Activated CD4-positive, alpha-beta T cell treated with anti-CD3 and anti-CD28 coated beads, Interleukin-2, amount 10 ng/mL, durations not matched to agents 24 days and 14 days (primary cell): ENCODE measurements at regions not wholly inside any gene's neighbourhood (a gene's known extent, or its start where the extent isn't known, plus 50 kb on each side); places are given as distances from the start of the nearest gene placed in this dataset.
"Not testable (repeated sequence)": the region's sequence is repeated elsewhere in the genome, so short reads cannot be mapped to it uniquely, and the experiment has no call there.

Experiments used
- DNase-seq: peaks from one replicate; pipeline ENCODE4 v3.0.0; 2022
- H3K27ac Mint-ChIP-seq: one replicate; pipeline ENCODE4 v1.8.0; 2022; ENCODE audit warnings: mild to moderate bottlenecking, mixed read lengths
- H3K27me3 Mint-ChIP-seq: one replicate; pipeline ENCODE4 v1.8.0; 2022; ENCODE audit warnings: mixed read lengths
- H3K36me3 Mint-ChIP-seq: one replicate; pipeline ENCODE4 v1.8.0; 2022; ENCODE audit warnings: low read depth, mild to moderate bottlenecking, mixed read lengths
- H3K4me1 Mint-ChIP-seq: one replicate; pipeline ENCODE4 v1.8.0; 2021; ENCODE audit warnings: mixed read lengths
- H3K4me3 Mint-ChIP-seq: one replicate; pipeline ENCODE4 v1.8.0; 2022; ENCODE audit warnings: mild to moderate bottlenecking, moderate library complexity, mixed read lengths
- H3K9me3 Mint-ChIP-seq: one replicate; pipeline ENCODE4 v1.8.0; 2021; ENCODE audit warnings: mixed read lengths
- intact Hi-C: fragments of 100-400 bp; cut with micrococcal nuclease; formaldehyde crosslinking; loops from one replicate; pipeline ENCODE4 v1.15.1; 2023

DNA sequence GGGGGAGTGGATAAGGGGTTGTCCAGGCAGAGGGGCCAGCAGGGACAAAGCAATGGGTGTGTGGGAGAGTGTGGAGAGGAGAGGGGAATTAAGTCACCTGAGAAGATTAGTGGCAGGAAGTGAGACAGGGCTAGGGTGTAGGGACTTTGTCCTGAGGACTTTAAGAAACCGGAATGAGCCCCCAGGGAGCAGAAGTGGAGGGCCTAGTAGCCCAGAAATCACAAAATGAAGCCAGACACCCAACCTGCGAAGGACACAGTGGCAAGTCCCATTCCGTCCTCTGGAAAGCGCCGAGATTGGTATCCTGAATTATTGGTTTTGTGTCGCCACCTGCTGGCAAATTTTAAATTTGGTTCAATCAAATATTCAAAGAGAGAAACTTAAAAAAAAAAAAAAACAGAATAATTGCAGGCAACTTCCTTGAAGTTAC, 78.0 kb upstream of the SLC25A36 start:
- Mint-ChIP-seq H3K4me1 (no peaks in the 10 kb centered on the region), H3K27ac (no peak overlapping the region), H3K9me3 (no peaks in the 10 kb centered on the region), H3K4me3 (no peak overlapping the region), H3K36me3 (no peaks in the 10 kb centered on the region), H3K27me3 (peaks cover 4% of the 10 kb centered on the region)
- peak; percentile 85 for DNase-seq
- intact Hi-C loops, result loop anchor here (1.0 to 5.0 kb wide), 2 partner anchors 736 to 1436 kb away; no protein-coding TSS in a partner anchor

DNA sequence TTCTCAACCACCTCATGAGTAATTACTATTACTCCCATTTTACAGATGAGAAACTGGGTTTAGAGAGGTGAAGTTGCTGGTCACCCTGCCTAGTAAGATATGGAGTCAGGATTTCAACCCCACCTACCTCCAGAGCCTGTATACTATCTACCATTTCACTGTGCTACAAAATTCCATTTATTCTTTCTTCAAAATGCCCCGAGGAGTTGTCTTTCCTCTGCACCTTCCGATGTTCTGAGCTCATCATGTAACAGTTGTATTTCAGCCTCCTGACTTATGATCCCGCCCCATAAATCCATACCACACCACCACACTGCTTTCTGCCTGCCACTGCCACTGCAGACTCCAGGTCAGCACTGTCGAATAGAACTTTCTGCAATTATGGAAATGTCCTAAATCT, 71.3 kb upstream of the SLC25A36 start:
- H3K27me3 Mint-ChIP-seq, result no peaks in the 10 kb centered on the region
- H3K4me3 Mint-ChIP-seq, result no peak overlapping the region
- H3K4me1 Mint-ChIP-seq, result no peaks in the 10 kb centered on the region
- intact Hi-C loops, result no loop called here
- H3K36me3 Mint-ChIP-seq, result no peaks in the 10 kb centered on the region
- no peak for DNase-seq
- no peak overlapping the region for H3K27ac Mint-ChIP-seq
- no peaks in the 10 kb centered on the region for H3K9me3 Mint-ChIP-seq

DNA sequence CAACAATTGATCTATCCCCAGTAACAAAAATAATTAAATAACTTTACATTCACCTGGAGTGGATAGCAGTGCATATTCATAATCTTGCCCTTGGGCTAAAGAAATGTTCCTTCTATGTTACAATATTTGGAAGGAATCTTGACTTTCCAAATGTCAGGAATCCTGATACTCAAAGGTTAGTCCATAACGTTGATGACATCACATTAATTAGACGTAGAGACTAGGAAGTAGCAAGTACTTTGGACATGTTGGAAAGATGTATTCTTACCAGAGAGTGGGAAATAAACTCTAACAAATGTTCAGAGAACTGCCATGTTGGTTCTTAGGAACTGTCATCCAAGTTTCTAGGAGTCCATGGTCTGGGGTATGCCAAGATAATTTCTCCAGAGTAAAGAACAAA, 70.6 kb upstream of the SLC25A36 start:
- Mint-ChIP-seq H3K4me3 (no peak overlapping the region), H3K4me1 (no peaks in the 10 kb centered on the region), H3K27ac (no peak overlapping the region), H3K36me3 (no peaks in the 10 kb centered on the region), H3K9me3 (no peaks in the 10 kb centered on the region), H3K27me3 (no peaks in the 10 kb centered on the region)
- no peak for DNase-seq
- intact Hi-C loops, result no loop called here

DNA sequence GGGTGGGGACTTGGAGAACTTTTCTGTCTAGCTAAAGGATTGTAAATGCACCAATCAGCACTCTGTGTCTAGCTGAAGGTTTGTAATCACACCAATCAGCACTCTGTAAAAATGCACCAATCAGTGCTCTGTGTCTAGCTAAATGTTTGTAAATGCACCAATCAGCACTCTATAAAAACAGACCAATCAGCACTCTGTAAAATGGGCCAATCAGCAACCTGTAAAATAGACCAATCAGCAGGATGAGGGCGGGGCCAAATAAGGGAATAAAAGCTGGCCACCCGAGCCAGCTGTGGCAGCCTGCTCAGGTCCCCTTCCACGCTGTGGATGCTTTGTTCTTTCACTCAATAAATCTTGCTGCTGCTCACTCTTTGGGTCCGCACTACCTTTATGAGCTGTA, 69.5 kb upstream of the SLC25A36 start:
- H3K9me3 Mint-ChIP-seq, H3K36me3 Mint-ChIP-seq, H3K27me3 Mint-ChIP-seq, H3K4me1 Mint-ChIP-seq, H3K27ac Mint-ChIP-seq, DNase-seq, H3K4me3 Mint-ChIP-seq, intact Hi-C loops: not testable (repeated sequence)

DNA sequence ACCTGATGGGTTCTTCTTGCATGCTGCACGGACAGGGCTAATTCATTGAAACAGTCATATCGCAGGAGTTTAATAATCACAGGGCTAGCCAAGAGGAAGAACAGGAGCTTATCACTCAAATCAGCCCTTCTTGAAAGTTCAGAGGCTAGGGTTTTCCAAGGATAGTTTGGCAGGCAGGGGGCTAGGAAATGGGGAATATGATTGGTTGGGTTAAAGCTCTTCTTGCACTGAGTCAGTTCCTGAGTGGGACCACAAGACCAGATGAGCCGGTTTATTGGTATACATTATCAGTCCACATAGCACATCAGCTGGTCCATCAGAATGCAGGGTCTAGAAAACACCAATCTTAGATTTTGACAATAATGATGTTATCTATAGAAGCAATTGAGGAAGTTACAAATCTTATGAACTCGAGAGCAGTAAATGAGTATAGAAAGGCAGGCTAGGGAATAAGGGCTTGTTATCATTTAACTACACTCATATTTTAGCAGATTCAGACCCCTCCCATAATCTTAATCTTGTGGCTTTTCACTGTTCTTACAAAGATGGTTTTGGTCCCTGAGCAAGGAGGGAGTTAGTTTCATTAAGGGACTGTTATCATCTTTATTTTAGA, 58.1 kb upstream of the SLC25A36 start:
- no peak overlapping the region for H3K27ac Mint-ChIP-seq
- H3K36me3 Mint-ChIP-seq, result no peaks in the 10 kb centered on the region
- H3K4me1 Mint-ChIP-seq, result no peaks in the 10 kb centered on the region
- H3K4me3 Mint-ChIP-seq, result no peak overlapping the region
- peaks cover 2% of the 10 kb centered on the region for H3K27me3 Mint-ChIP-seq
- no peak for DNase-seq
- intact Hi-C loops, result no loop called here
- H3K9me3 Mint-ChIP-seq, result peaks cover 8% of the 10 kb centered on the region

DNA sequence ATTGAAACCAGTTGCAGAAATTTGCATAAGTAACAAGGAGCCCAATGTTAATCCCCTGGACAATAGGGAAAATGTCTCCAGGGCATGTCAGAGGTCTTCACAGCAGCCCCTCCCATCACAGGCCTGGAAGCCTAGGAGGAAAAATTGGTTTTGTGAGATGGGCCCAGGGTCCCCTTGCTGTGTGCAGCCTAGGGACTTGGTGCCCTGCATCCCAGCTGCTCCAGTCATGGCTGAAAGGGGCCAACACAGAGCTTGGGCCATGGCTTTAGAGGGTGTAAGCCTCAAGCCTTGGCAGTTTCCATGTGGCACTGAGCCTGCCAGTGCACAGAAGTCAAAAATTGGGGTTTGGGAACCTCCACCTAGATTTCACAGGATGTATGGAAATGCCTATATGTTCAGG, 55.9 kb upstream of the SLC25A36 start:
- H3K36me3 Mint-ChIP-seq, H3K27ac Mint-ChIP-seq, DNase-seq, H3K27me3 Mint-ChIP-seq, intact Hi-C loops, H3K4me3 Mint-ChIP-seq, H3K4me1 Mint-ChIP-seq, H3K9me3 Mint-ChIP-seq: not testable (repeated sequence)
